SK-N-SH (cell line): ENCODE measurements at regions not wholly inside any gene's neighbourhood (a gene's known extent, or its start where the extent isn't known, plus 50 kb on each side); places are given as distances from the start of the nearest gene placed in this dataset.

Experiments
- CTCF ChIA-PET: fragments of 300-600, 350-600 bp; formaldehyde crosslinking; extraction: SDS; loops from one replicate; lab custom pipeline; 2021; lab: Yijun Ruan, JAX
- POLR2A ChIA-PET: fragments of 350-600 bp; sonication (Branson Sonifier 250); formaldehyde crosslinking; extraction: SDS; loops from one replicate; lab custom pipeline; 2020; ENCODE audit warnings: antibody characterized with exemption, inconsistent platforms; lab: Yijun Ruan, JAX
- DNase-seq: peaks from one replicate; pipeline ENCODE4 v3.0.0; 2012
- H2AFZ ChIP-seq: fragments of 200-600 bp; sonication (generic); 2 replicates; pipeline ENCODE4 v1.8.1; 2016; ENCODE audit warnings: antibody characterized with exemption, mild to moderate bottlenecking, low read depth
- H3F3A ChIP-seq: fragments of 200-600 bp; sonication (generic); replicated peaks from 2 replicates; pipeline ENCODE3; 2016; ENCODE audit warnings: antibody characterized with exemption, mild to moderate bottlenecking; ENCODE audit not compliant: insufficient read depth
- H3K27ac ChIP-seq, 2 experiments: fragments of 200-500 bp in 1 of 2; fragments of 200-600 bp in 1 of 2; sonication (Bioruptor generic) in 1 of 2; sonication (generic), shearing (Covaris generic) in 1 of 2; 2 replicates each; pipeline versions ENCODE4 v1.5.1 to v1.6.1; 2014 to 2016; ENCODE audit warnings: low read depth in 2 of 2, inconsistent platforms in 1 of 2, low read length in 1 of 2, mild to moderate bottlenecking in 1 of 2, mixed read lengths in 1 of 2
- H3K27me3 ChIP-seq: fragments of 200-600 bp; sonication (generic), shearing (Covaris generic); 2 replicates; pipeline ENCODE4 v1.6.1; 2016; ENCODE audit warnings: mixed run types; ENCODE audit not compliant: insufficient read depth
- H3K36me3 ChIP-seq, 2 experiments: fragments of 200-500 bp in 1 of 2; fragments of 200-600 bp in 1 of 2; sonication (Bioruptor generic) in 1 of 2; sonication (generic) in 1 of 2; replicated peaks in 1 of 2; 2 replicates each; pipeline versions ENCODE3 to v1.5.1; 2014 to 2016; ENCODE audit warnings: low read length in 1 of 2, mild to moderate bottlenecking in 1 of 2; ENCODE audit not compliant: insufficient read depth in 2 of 2, control insufficient read depth in 1 of 2
- H3K4me1 ChIP-seq, 2 experiments: fragments of 200-500 bp in 1 of 2; fragments of 200-600 bp in 1 of 2; sonication (Bioruptor generic) in 1 of 2; sonication (generic), shearing (Covaris generic) in 1 of 2; 2 replicates each; pipeline versions ENCODE4 v1.5.1 to v1.6.1; 2014 to 2016; ENCODE audit warnings: low read depth in 1 of 2, low read length in 1 of 2, mixed run types in 1 of 2; ENCODE audit not compliant: insufficient read depth in 2 of 2, control insufficient read depth in 1 of 2
- H3K4me2 ChIP-seq: fragments of 200-600 bp; sonication (generic), shearing (Covaris generic); 2 replicates; pipeline ENCODE4 v1.6.1; 2017; ENCODE audit warnings: mixed run types
- H3K4me3 ChIP-seq, 2 experiments: fragments of 200-500 bp in 1 of 2; fragments of 200-600 bp in 1 of 2; sonication (Bioruptor generic) in 1 of 2; sonication (generic), shearing (Covaris generic) in 1 of 2; 2 replicates each; pipeline versions ENCODE4 v1.5.1 to v1.8.1; 2014 to 2016; ENCODE audit warnings: low read depth in 2 of 2, inconsistent platforms in 1 of 2, low read length in 1 of 2, mild to moderate bottlenecking in 1 of 2, mixed read lengths in 1 of 2, moderate library complexity in 1 of 2
- H3K79me2 ChIP-seq: fragments of 200-600 bp; sonication (generic); 2 replicates; pipeline ENCODE4 v1.8.1; 2017; ENCODE audit warnings: mild to moderate bottlenecking; ENCODE audit not compliant: insufficient read depth
- H3K9ac ChIP-seq: fragments of 200-600 bp; sonication (generic); 2 replicates; pipeline ENCODE4 v1.6.1; 2017; ENCODE audit warnings: mixed run types
- H3K9me2 ChIP-seq: fragments of 200-600 bp; sonication (generic); 2 replicates; pipeline ENCODE4 v1.6.1; 2017; ENCODE audit warnings: mixed run types
- H3K9me3 ChIP-seq: fragments of 200-600 bp; sonication (generic); 2 replicates; pipeline ENCODE4 v1.6.1; 2017; ENCODE audit warnings: mixed run types, mild to moderate bottlenecking, moderate library complexity
- H4K20me1 ChIP-seq: fragments of 200-600 bp; sonication (generic); 2 replicates; pipeline ENCODE4 v1.6.1; 2017; ENCODE audit warnings: mild to moderate bottlenecking, mixed run types; ENCODE audit not compliant: insufficient read depth
- ELF1 ChIP-seq: IDR thresholded peaks from 2 replicates; pipeline ENCODE4 v1.4.0; 2012
- FOSL2 ChIP-seq: IDR thresholded peaks from 2 replicates; pipeline ENCODE4 v1.4.0; 2012; ENCODE audit warnings: low read depth, mild to moderate bottlenecking, moderate library complexity, borderline replicate concordance
- FOXJ3 ChIP-seq: sonication (generic); formaldehyde crosslinking; IDR thresholded peaks from 2 replicates; pipeline ENCODE4 v1.5.1; 2020; ENCODE audit warnings: mild to moderate bottlenecking, missing genetic modification reagents
- GABPA ChIP-seq: IDR thresholded peaks from 2 replicates; pipeline ENCODE4 v1.4.0; 2012; ENCODE audit warnings: low read depth, mild to moderate bottlenecking
- GATA2 ChIP-seq: sonication (generic); formaldehyde crosslinking; IDR thresholded peaks from 2 replicates; pipeline ENCODE4 v1.5.0; 2020; ENCODE audit warnings: mild to moderate bottlenecking, missing genetic modification reagents
- MEF2A ChIP-seq: IDR thresholded peaks from 2 replicates; pipeline ENCODE4 v1.4.0; 2012; ENCODE audit warnings: low read depth, borderline replicate concordance
- NFIC ChIP-seq: IDR thresholded peaks from 2 replicates; pipeline ENCODE4 v1.4.0; 2012; ENCODE audit warnings: borderline replicate concordance
- POLR2AphosphoS5 ChIP-seq: IDR thresholded peaks from 2 replicates; pipeline ENCODE4 v1.6.1; 2012; ENCODE audit warnings: low read depth, low read length
- RCOR1 ChIP-seq: fragments of 150-350 bp; IDR thresholded peaks from 2 replicates; pipeline ENCODE4 v1.6.1; 2017; ENCODE audit warnings: antibody characterized with exemption, low read length
- SIN3A ChIP-seq: IDR thresholded peaks from 2 replicates; pipeline ENCODE4 v1.6.1; 2012; ENCODE audit warnings: low read depth, mild to moderate bottlenecking, low read length, moderate library complexity, borderline replicate concordance
- SMC3 ChIP-seq: IDR thresholded peaks from 2 replicates; pipeline ENCODE4 v1.6.1; 2012; ENCODE audit warnings: low read depth, low read length, improper control_type of control experiment
- TAF1 ChIP-seq: IDR thresholded peaks from 2 replicates; pipeline ENCODE4 v1.6.1; 2012; ENCODE audit warnings: low read depth, mild to moderate bottlenecking, low read length, moderate library complexity, borderline replicate concordance
- TCF12 ChIP-seq: IDR thresholded peaks from 2 replicates; pipeline ENCODE4 v1.4.0; 2012
- TEAD4 ChIP-seq: IDR thresholded peaks from 2 replicates; pipeline ENCODE4 v1.4.0; 2012; ENCODE audit warnings: mild to moderate bottlenecking, borderline replicate concordance; ENCODE audit not compliant: insufficient read depth
- YY1 ChIP-seq: IDR thresholded peaks from 2 replicates; pipeline ENCODE4 v1.4.0; 2012; ENCODE audit warnings: low read depth, mild to moderate bottlenecking
- WGBS: methylation state at CpG from one replicate; pipeline ENCODE4 v1.1.6; 2017; ENCODE audit warnings: low lambda C conversion rate; 5-methylcytosine and 5-hydroxymethylcytosine counted together
- TF ChIP-seq, protein P1 (sequence below): IDR thresholded peaks from 2 replicates; pipeline ENCODE4; 2012
- TF ChIP-seq, protein P2 (sequence below): fragments of 200-600 bp; sonication (generic); IDR thresholded peaks from 2 replicates; pipeline ENCODE4 v1.6.1; 2017; ENCODE audit warnings: antibody characterized with exemption, mild to moderate bottlenecking, moderate library complexity

DNA sequence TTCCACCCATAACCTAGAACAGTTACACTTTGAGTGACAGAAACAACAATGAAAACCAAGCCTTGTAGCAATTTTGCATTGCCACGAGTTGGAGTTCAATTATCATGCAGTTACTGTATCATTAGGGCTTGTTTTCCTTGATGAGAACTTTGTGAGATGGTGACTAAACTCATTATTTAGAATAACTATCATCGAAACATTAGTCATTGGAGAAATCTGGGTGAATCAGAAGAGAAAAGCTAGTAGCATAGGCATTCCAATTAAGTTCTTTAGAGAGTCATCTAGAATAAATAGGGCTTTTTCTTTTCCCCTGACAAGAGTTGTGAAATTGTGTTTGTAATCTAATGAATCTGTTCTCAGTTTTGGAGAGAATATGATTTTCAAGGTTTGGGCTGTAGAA is 122.8 kb upstream of the DOCK10 start:
- ChIA-PET POLR2A (no interaction called here), CTCF (no interaction called here)
- H3K9me2 ChIP-seq, result no peaks in the 10 kb centered on the region
- DNase-seq, result no peak
- H3K27me3 ChIP-seq, result no peaks in the 10 kb centered on the region
- 0 out of 2 replicates have a peak overlapping the region, but pooled peaks have one; percentile 9 for H2AFZ ChIP-seq
- WGBS, result 36% methylated on average over 2 of the region's 2 CpGs
- no peaks in the 10 kb centered on the region for H3F3A ChIP-seq
- no peaks in the 10 kb centered on the region for H3K79me2 ChIP-seq
- H3K9me3 ChIP-seq, result no peaks in the 10 kb centered on the region
- H3K9ac ChIP-seq, result no peak overlapping the region
- no peak overlapping the region for H3K27ac ChIP-seq
- H3K4me2 ChIP-seq, result no peak overlapping the region
- TF ChIP-seq ELF1 (no peak), SMC3 (no peak), GATA2 (CRISPR knock-in tag) (no peak), NFIC (no peak), TCF12 (no peak), FOXJ3 (CRISPR knock-in tag) (no peak), FOSL2 (no peak), TAF1 (no peak), YY1 (no peak)
- H3K4me1 ChIP-seq, result no peaks in the 10 kb centered on the region
- no peak overlapping the region for H3K4me3 ChIP-seq
- no peaks in the 10 kb centered on the region for H4K20me1 ChIP-seq
- no peaks in the 10 kb centered on the region for H3K36me3 ChIP-seq

DNA sequence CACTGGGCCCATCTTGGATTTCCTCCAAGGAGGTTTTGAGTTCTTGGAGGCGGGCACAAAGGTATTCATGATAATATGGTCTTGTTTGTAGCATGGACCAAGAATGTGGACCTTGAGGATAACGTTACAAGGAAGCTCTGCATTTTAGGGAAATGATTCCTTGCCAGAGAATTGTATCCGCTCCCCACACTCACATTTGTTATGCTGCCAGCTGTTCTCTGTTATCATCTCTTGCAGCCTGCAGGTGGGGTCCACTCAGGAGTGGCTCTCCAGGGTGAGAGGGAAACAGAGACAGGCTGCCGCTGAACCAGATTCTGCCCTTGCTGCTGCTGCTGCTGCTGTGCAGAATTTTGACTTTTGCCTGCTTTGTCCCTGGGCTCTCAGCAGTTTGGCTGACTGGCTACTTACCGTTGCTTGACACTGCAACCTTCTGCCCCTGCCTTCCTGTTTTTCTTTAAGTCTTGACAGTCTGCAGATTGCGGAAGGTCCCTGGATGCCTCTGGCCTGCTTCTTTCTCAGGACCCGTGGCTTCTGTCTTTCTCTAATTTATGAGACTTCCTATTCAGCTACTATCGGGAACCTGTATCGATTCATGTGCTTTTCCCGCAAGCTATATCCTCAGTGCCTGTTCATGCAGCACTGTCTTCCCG is 122.3 kb upstream of the DOCK10 start:
- ChIA-PET CTCF (no interaction called here), POLR2A (no interaction called here)
- no peaks in the 10 kb centered on the region for H3K9me2 ChIP-seq
- no peaks in the 10 kb centered on the region for H3K36me3 ChIP-seq
- 76% methylated on average over 11 of the region's 11 CpGs for WGBS
- no peaks in the 10 kb centered on the region for H3K9me3 ChIP-seq
- no peak for DNase-seq
- H3K27me3 ChIP-seq, result no peaks in the 10 kb centered on the region
- H4K20me1 ChIP-seq, result no peaks in the 10 kb centered on the region
- 0 out of 2 replicates have a peak overlapping the region, but pooled peaks have one; percentile 9 for H2AFZ ChIP-seq
- no peaks in the 10 kb centered on the region for H3K4me1 ChIP-seq
- H3K4me3 ChIP-seq, result no peak overlapping the region
- H3K79me2 ChIP-seq, result no peaks in the 10 kb centered on the region
- TF ChIP-seq, protein P1, sequence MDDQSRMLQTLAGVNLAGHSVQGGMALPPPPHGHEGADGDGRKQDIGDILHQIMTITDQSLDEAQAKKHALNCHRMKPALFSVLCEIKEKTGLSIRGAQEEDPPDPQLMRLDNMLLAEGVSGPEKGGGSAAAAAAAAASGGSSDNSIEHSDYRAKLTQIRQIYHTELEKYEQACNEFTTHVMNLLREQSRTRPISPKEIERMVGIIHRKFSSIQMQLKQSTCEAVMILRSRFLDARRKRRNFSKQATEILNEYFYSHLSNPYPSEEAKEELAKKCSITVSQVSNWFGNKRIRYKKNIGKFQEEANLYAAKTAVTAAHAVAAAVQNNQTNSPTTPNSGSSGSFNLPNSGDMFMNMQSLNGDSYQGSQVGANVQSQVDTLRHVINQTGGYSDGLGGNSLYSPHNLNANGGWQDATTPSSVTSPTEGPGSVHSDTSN, result no peak
- TF ChIP-seq, protein P2, sequence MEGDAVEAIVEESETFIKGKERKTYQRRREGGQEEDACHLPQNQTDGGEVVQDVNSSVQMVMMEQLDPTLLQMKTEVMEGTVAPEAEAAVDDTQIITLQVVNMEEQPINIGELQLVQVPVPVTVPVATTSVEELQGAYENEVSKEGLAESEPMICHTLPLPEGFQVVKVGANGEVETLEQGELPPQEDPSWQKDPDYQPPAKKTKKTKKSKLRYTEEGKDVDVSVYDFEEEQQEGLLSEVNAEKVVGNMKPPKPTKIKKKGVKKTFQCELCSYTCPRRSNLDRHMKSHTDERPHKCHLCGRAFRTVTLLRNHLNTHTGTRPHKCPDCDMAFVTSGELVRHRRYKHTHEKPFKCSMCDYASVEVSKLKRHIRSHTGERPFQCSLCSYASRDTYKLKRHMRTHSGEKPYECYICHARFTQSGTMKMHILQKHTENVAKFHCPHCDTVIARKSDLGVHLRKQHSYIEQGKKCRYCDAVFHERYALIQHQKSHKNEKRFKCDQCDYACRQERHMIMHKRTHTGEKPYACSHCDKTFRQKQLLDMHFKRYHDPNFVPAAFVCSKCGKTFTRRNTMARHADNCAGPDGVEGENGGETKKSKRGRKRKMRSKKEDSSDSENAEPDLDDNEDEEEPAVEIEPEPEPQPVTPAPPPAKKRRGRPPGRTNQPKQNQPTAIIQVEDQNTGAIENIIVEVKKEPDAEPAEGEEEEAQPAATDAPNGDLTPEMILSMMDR, result no peak
- TF ChIP-seq TEAD4 (no peak), RCOR1 (no peak), GABPA (no peak), MEF2A (no peak), POLR2AphosphoS5 (no peak), SIN3A (no peak), GATA2 (CRISPR knock-in tag) (no peak), SMC3 (no peak), TCF12 (no peak), YY1 (no peak), FOXJ3 (CRISPR knock-in tag) (no peak)
- H3K27ac ChIP-seq, result no peak overlapping the region
- no peak overlapping the region for H3K9ac ChIP-seq
- H3K4me2 ChIP-seq, result no peak overlapping the region
- no peaks in the 10 kb centered on the region for H3F3A ChIP-seq
